Retinal pigment epithelial cell (primary cell): ENCODE measurements at regions not wholly inside any gene's neighbourhood (a gene's known extent, or its start where the extent isn't known, plus 50 kb on each side); places are given as distances from the start of the nearest gene placed in this dataset.
"Not testable (repeated sequence)": the region's sequence is repeated elsewhere in the genome, so short reads cannot be mapped to it uniquely, and the experiment has no call there.

Experiments
- DNase-seq: peaks from one replicate; pipeline ENCODE4 v3.0.0-alpha.2; 2010; ENCODE audit warnings: low read depth
- H3K4me3 ChIP-seq: 2 replicates; pipeline ENCODE4 v1.5.1; 2011; ENCODE audit warnings: mild to moderate bottlenecking, low read length, control low read depth, moderate library complexity
- CTCF ChIP-seq: conservative IDR thresholded peaks from 2 replicates; pipeline ENCODE4 v1.5.1; 2011; ENCODE audit warnings: low read depth, low read length, control low read depth, inconsistent platforms

- no peak overlapping the region for H3K4me3 ChIP-seq
- TF ChIP-seq CTCF, result no peak
- no peak for DNase-seq
Measured at GRCh38 chr12:66753810-66754209, 74.9 kb upstream of the GRIP1 start.

- TF ChIP-seq CTCF, result no peak
- DNase-seq, result no peak
- H3K4me3 ChIP-seq, result no peak overlapping the region
Measured at GRCh38 chr12:66755727-66756395, 77.0 kb upstream of the GRIP1 start.

GRCh38 chr12:66756631-66757030 is 77.8 kb upstream of the GRIP1 start:
- no peak for DNase-seq
- TF ChIP-seq CTCF, result no peak
- H3K4me3 ChIP-seq, result no peak overlapping the region

GRCh38 chr12:66760122-66760521 is 81.2 kb upstream of the GRIP1 start:
- not testable (repeated sequence) for DNase-seq, H3K4me3 ChIP-seq

GRCh38 chr12:66763467-66763866 is 84.6 kb upstream of the GRIP1 start:
- TF ChIP-seq CTCF, result no peak
- H3K4me3 ChIP-seq, result no peak overlapping the region
- no peak for DNase-seq

GRCh38 chr12:66765204-66765603 is 86.3 kb upstream of the GRIP1 start:
- TF ChIP-seq CTCF, result no peak
- no peak overlapping the region for H3K4me3 ChIP-seq
- no peak for DNase-seq

GRCh38 chr12:66767536-66767935 is 88.7 kb upstream of the GRIP1 start:
- TF ChIP-seq CTCF, result no peak
- no peak for DNase-seq
- H3K4me3 ChIP-seq, result no peak overlapping the region
